ENCODE measurements at regions not wholly inside any gene's neighbourhood (a gene's known extent, or its start where the extent isn't known, plus 50 kb on each side); places are given as distances from the start of the nearest gene placed in this dataset.

DNA sequence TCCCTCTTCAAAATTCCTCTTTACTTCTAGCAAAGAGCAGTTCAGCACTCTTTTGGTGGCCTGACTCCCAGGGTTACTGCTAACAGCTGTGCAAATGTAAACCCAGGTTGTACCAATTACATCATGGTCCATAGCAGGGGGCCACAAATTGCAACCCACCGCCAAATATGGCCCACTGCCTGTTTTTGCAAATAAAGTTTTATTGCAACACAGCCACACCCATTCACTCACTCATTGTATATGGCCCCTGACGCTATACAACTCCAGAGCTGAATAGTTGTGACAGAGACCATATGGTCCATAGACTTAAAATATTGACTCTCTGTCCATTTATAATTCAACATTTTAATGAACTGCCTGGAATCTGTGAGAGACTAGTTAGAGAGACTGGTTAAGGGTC, 233.4 kb downstream of the NFATC2 start:
- no TSS peak for BruUV-seq (replicated peaks)
- Histone ChIP-seq H3K9ac (ENCODE audit: low read depth, low read length) (no peak overlapping the region), H2BK15ac (ENCODE audit: low read depth, low read length) (peak overlapping the region; percentile 49), H2AK5ac (ENCODE audit: low read depth, low read length) (no peak overlapping the region; the same call in 1 of the 2 replicates), H2BK120ac (ENCODE audit: low read depth, low read length) (peak overlapping the region; percentile 89), H3K36me3 (ENCODE audit: control insufficient read depth, insufficient read depth, low read length) (no peaks in the 10 kb centered on the region), H3K4ac (ENCODE audit: low read depth, low read length) (peak overlapping the region; percentile 48; the same call in 1 of the 2 replicates), H2BK5ac (ENCODE audit: low read depth, low read length, poor library complexity, severe bottlenecking) (no peak overlapping the region), H3K23ac (ENCODE audit: low read depth, low read length) (no peak overlapping the region), H3K4me2 (ENCODE audit: low read depth, low read length) (no peak overlapping the region), H3K56ac (ENCODE audit: extremely low read depth, insufficient read depth, low read length) (no peak overlapping the region), H4K8ac (ENCODE audit: low read depth in 2 of 2, low read length in 2 of 2) (peak overlapping the region in 1 of 2 experiments; percentile 83; a peak in 1 of 4 replicates), H3K9me1 (ENCODE audit: insufficient read depth, low read length) (peaks cover 4% of the 10 kb centered on the region; the same call in 1 of the 2 replicates), H3K27ac (ENCODE audit: insufficient read depth, low read length) (no peak overlapping the region), H4K20me1 (ENCODE audit: insufficient read depth, low read length) (no peaks in the 10 kb centered on the region), H3K18ac (ENCODE audit: low read depth, low read length) (no peak overlapping the region), H3K27me3 (ENCODE audit: control insufficient read depth, insufficient read depth, low read length) (no peaks in the 10 kb centered on the region), H3K79me1 (ENCODE audit: low read depth in 1 of 2, low read length in 2 of 2) (no peaks in the 10 kb centered on the region), H4K91ac (ENCODE audit: insufficient read depth, low read depth, low read length) (peak overlapping the region; percentile 62; the same call in 1 of the 2 replicates), H3K4me3 (ENCODE audit: insufficient read depth, low read depth, low read length) (no peak overlapping the region), H4K5ac (ENCODE audit: low read depth, low read length) (no peak overlapping the region), H2AFZ (replicated peaks; ENCODE audit: low read length, poor library complexity) (peak overlapping the region; percentile 9), H2BK20ac (ENCODE audit: low read depth, low read length) (peak overlapping the region; percentile 18; the same call in 1 of the 2 replicates), H3K14ac (replicated peaks; ENCODE audit: low read depth, low read length) (0 out of 2 replicates have a peak overlapping the region, but pooled peaks have one; percentile 38), H3K4me1 (ENCODE audit: control insufficient read depth, insufficient read depth, low read length) (peaks cover 5% of the 10 kb centered on the region; the same call in 1 of the 2 replicates), H3K9me3 (ENCODE audit: control insufficient read depth, insufficient read depth, low read length) (no peaks in the 10 kb centered on the region), H2AK9ac (replicated peaks; ENCODE audit: low read depth, low read length, poor library complexity) (no peak overlapping the region)
- ChIA-PET POLR2A (ENCODE audit: unreplicated experiment) (interaction anchor here (0.5 kb wide), 1 partner anchor 1320 kb away, joined by 5 read pairs; no protein-coding TSS in a partner anchor), CTCF (interaction anchor here (1.9 to 5.4 kb wide), 2 partner anchors 316 to 321 kb away, joined by 7 to 50 read pairs; no protein-coding TSS in a partner anchor)
- DNase-seq (no peak), ATAC-seq (ENCODE audit: low read depth) (no peak)
- WGBS, 2 experiments (ENCODE audit: extremely low coverage in 2 of 2, insufficient read length in 1 of 2), result 86% methylated on average over 1 of the region's 2 CpGs; no CpG with 5 or more reads in 1 of the 2 experiments
- in situ Hi-C loops (cut with MboI; ENCODE audit: low sequenced_read_pairs) (loop anchor here (5.0 kb wide), 1 partner anchor 322 kb away; no protein-coding TSS in a partner anchor), intact Hi-C loops (cut with micrococcal nuclease) (loop anchor here (5.0 kb wide), 1 partner anchor 517 kb away; no protein-coding TSS in a partner anchor), dilution Hi-C loops (cut with HindIII; ENCODE audit: low sequenced_read_pairs, unreplicated experiment) (no loop called here)
- TF ChIP-seq RAD21 (IDR thresholded peaks at IDR 0.05; ENCODE audit: low read length) (no peak), RCOR1 (IDR thresholded peaks at IDR 0.05; ENCODE audit: insufficient replicate concordance, low read length) (no peak), SMC3 (IDR thresholded peaks at IDR 0.05; ENCODE audit: low read depth, low read length) (no peak), NFE2L2 (IDR thresholded peaks at IDR 0.05; ENCODE audit: low read depth, low read length) (no peak), POLR2A (IDR thresholded peaks at IDR 0.05; ENCODE audit: low read depth, low read length) (no peak), RFX5 (IDR thresholded peaks at IDR 0.05; ENCODE audit: low read depth, low read length) (no peak), FOS (IDR thresholded peaks at IDR 0.05; ENCODE audit: low read depth, low read length) (no peak), CEBPB (IDR thresholded peaks at IDR 0.05; ENCODE audit: low read depth, low read length) (no peak), MAFK (IDR thresholded peaks at IDR 0.05; ENCODE audit: low read depth, low read length) (no peak), CHD1 (IDR thresholded peaks at IDR 0.05; ENCODE audit: low read depth, low read length) (no peak), MAZ (IDR thresholded peaks at IDR 0.05; ENCODE audit: borderline replicate concordance, low read depth, low read length) (no peak)
- TF ChIP-seq, protein P1, sequence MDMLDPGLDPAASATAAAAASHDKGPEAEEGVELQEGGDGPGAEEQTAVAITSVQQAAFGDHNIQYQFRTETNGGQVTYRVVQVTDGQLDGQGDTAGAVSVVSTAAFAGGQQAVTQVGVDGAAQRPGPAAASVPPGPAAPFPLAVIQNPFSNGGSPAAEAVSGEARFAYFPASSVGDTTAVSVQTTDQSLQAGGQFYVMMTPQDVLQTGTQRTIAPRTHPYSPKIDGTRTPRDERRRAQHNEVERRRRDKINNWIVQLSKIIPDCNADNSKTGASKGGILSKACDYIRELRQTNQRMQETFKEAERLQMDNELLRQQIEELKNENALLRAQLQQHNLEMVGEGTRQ (IDR thresholded peaks at IDR 0.05; ENCODE audit: low read depth, low read length), result no peak
- TF ChIP-seq, protein P2, sequence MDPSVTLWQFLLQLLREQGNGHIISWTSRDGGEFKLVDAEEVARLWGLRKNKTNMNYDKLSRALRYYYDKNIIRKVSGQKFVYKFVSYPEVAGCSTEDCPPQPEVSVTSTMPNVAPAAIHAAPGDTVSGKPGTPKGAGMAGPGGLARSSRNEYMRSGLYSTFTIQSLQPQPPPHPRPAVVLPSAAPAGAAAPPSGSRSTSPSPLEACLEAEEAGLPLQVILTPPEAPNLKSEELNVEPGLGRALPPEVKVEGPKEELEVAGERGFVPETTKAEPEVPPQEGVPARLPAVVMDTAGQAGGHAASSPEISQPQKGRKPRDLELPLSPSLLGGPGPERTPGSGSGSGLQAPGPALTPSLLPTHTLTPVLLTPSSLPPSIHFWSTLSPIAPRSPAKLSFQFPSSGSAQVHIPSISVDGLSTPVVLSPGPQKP (IDR thresholded peaks at IDR 0.05; ENCODE audit: borderline replicate concordance, low read depth, low read length), result no peak

All from IMR-90 (cell line).